ENCODE measurements at regions not wholly inside any gene's neighbourhood (a gene's known extent, or its start where the extent isn't known, plus 50 kb on each side); places are given as distances from the start of the nearest gene placed in this dataset.

GRCh38 chr20:11035211-11035610 is 361.4 kb upstream of the JAG1 start:
- TF ChIP-seq, protein P1, sequence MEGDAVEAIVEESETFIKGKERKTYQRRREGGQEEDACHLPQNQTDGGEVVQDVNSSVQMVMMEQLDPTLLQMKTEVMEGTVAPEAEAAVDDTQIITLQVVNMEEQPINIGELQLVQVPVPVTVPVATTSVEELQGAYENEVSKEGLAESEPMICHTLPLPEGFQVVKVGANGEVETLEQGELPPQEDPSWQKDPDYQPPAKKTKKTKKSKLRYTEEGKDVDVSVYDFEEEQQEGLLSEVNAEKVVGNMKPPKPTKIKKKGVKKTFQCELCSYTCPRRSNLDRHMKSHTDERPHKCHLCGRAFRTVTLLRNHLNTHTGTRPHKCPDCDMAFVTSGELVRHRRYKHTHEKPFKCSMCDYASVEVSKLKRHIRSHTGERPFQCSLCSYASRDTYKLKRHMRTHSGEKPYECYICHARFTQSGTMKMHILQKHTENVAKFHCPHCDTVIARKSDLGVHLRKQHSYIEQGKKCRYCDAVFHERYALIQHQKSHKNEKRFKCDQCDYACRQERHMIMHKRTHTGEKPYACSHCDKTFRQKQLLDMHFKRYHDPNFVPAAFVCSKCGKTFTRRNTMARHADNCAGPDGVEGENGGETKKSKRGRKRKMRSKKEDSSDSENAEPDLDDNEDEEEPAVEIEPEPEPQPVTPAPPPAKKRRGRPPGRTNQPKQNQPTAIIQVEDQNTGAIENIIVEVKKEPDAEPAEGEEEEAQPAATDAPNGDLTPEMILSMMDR (IDR thresholded peaks at IDR 0.05): no peak
- TF ChIP-seq POLR2A (IDR thresholded peaks at IDR 0.05) (no peak), POLR2AphosphoS5 (IDR thresholded peaks at IDR 0.05) (no peak)
